ENCODE measurements at regions not wholly inside any gene's neighbourhood (a gene's known extent, or its start where the extent isn't known, plus 50 kb on each side); places are given as distances from the start of the nearest gene placed in this dataset.
"Not testable (repeated sequence)": the region's sequence is repeated elsewhere in the genome, so short reads cannot be mapped to it uniquely, and the experiment has no call there.

DNA sequence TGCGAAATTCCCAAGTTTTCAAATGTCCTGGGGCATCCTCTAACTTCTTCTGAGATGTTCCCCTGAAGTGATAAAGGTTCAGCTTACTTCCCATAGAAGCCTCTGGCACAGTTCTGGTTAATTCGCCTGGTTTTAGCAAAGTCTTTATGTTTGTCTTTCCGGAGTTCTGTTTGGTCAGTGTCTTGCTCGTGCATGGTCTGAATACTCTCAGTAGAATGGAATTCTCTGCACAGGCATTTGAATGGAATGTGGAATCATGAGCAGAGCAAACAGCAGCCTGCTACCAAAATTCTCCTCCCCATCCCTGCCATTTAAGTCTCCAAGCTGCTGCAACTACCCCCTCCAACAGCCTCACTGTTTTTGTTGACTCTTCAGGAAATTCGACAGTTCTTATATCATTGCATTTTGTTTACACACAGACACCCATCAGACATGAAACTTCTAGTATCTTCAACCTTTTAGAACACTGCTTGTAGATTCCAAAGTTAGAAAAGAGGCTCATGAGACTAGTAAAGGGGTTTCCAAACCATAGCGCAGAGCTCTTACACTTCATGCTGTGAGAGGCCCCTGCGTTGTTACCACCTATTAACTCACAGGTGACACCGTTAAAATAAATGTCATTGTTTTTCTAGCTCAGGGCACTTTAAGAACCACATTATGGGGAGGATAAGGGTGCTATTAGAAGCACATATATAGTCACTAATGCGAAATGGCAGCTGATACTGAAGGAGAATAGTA lies 129.7 kb downstream of the PLCE1 start:
- Histone ChIP-seq H3K4me3 (ENCODE audit: low read length) (no peak overlapping the region), H3K36me3 (ENCODE audit: control insufficient read depth, insufficient read depth, low read length) (no peaks in the 10 kb centered on the region), H3K27me3 (ENCODE audit: control insufficient read depth, insufficient read depth, low read length) (no peaks in the 10 kb centered on the region), H3K27ac (ENCODE audit: low read length) (peak overlapping the region; percentile 21), H3K4me1 (ENCODE audit: control insufficient read depth, insufficient read depth, low read length) (no peaks in the 10 kb centered on the region), H3K9me3 (ENCODE audit: control insufficient read depth, low read depth, low read length) (no peaks in the 10 kb centered on the region)
- WGBS (ENCODE audit: insufficient coverage, low lambda C conversion rate), result 83% methylated on average over 1 of the region's 9 CpGs
- peak; percentile 16 to 27 for DNase-seq

- not testable (repeated sequence) for H3K27me3 ChIP-seq (ENCODE audit: control insufficient read depth, insufficient read depth, low read length); H3K27ac ChIP-seq (ENCODE audit: low read length); H3K4me3 ChIP-seq (ENCODE audit: low read length); H3K4me1 ChIP-seq (ENCODE audit: control insufficient read depth, insufficient read depth, low read length); DNase-seq; H3K36me3 ChIP-seq (ENCODE audit: control insufficient read depth, insufficient read depth, low read length); H3K9me3 ChIP-seq (ENCODE audit: control insufficient read depth, low read depth, low read length)
- WGBS (ENCODE audit: insufficient coverage, low lambda C conversion rate), result no CpG with 5 or more reads among the region's 2 CpGs
Observed at GRCh38 chr10:94124147-94124546, 130.4 kb downstream of the PLCE1 start.

- no CpG with 5 or more reads among the region's 8 CpGs for WGBS (ENCODE audit: insufficient coverage, low lambda C conversion rate)
- not testable (repeated sequence) for DNase-seq; H3K4me3 ChIP-seq (ENCODE audit: low read length); H3K9me3 ChIP-seq (ENCODE audit: control insufficient read depth, low read depth, low read length); H3K36me3 ChIP-seq (ENCODE audit: control insufficient read depth, insufficient read depth, low read length); H3K27ac ChIP-seq (ENCODE audit: low read length); H3K27me3 ChIP-seq (ENCODE audit: control insufficient read depth, insufficient read depth, low read length); H3K4me1 ChIP-seq (ENCODE audit: control insufficient read depth, insufficient read depth, low read length)
Observed at GRCh38 chr10:94125268-94125667, 131.5 kb downstream of the PLCE1 start.

GRCh38 chr10:94125856-94126255 lies 132.1 kb downstream of the PLCE1 start:
- no peak overlapping the region for H3K4me3 ChIP-seq (ENCODE audit: low read length)
- no peak overlapping the region for H3K27ac ChIP-seq (ENCODE audit: low read length)
- no peaks in the 10 kb centered on the region for H3K27me3 ChIP-seq (ENCODE audit: control insufficient read depth, insufficient read depth, low read length)
- H3K4me1 ChIP-seq (ENCODE audit: control insufficient read depth, insufficient read depth, low read length), result no peaks in the 10 kb centered on the region
- no peaks in the 10 kb centered on the region for H3K9me3 ChIP-seq (ENCODE audit: control insufficient read depth, low read depth, low read length)
- DNase-seq, result no peak
- H3K36me3 ChIP-seq (ENCODE audit: control insufficient read depth, insufficient read depth, low read length), result no peaks in the 10 kb centered on the region

- Histone ChIP-seq H3K27ac (ENCODE audit: low read length) (no peak overlapping the region), H3K4me3 (ENCODE audit: low read length) (no peak overlapping the region), H3K36me3 (ENCODE audit: control insufficient read depth, insufficient read depth, low read length) (peaks cover 6% of the 10 kb centered on the region), H3K4me1 (ENCODE audit: control insufficient read depth, insufficient read depth, low read length) (no peaks in the 10 kb centered on the region), H3K9me3 (ENCODE audit: control insufficient read depth, low read depth, low read length) (no peaks in the 10 kb centered on the region), H3K27me3 (ENCODE audit: control insufficient read depth, insufficient read depth, low read length) (no peaks in the 10 kb centered on the region)
- 83% methylated on average over 1 of the region's 2 CpGs for WGBS (ENCODE audit: insufficient coverage, low lambda C conversion rate)
- no peak for DNase-seq
Observed at GRCh38 chr10:94129393-94130130, 135.8 kb downstream of the PLCE1 start.

DNA sequence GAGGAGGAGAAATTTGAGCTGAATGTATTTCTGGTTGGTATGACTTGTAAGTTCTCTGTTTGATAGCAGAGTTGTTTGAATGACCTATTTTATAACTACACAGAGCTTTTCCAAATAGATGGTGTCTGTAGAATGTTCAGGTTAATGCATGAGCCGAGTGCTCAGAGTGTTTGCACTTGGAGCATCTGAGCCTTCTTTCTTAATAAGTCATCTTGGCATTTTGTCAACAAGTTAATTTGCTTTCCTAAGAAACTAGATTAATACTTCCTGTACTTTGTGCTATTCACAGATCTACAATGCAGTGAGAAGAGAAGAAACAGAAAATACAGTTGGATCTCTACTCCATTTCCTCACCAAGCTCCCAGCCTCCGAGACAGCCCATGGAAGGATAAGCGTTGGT lies 138.2 kb downstream of the PLCE1 start:
- Histone ChIP-seq H3K9me3 (ENCODE audit: control insufficient read depth, low read depth, low read length) (no peaks in the 10 kb centered on the region), H3K4me1 (ENCODE audit: control insufficient read depth, insufficient read depth, low read length) (no peaks in the 10 kb centered on the region), H3K27me3 (ENCODE audit: control insufficient read depth, insufficient read depth, low read length) (no peaks in the 10 kb centered on the region), H3K27ac (ENCODE audit: low read length) (no peak overlapping the region), H3K36me3 (ENCODE audit: control insufficient read depth, insufficient read depth, low read length) (peaks cover 10% of the 10 kb centered on the region), H3K4me3 (ENCODE audit: low read length) (no peak overlapping the region)
- WGBS (ENCODE audit: insufficient coverage, low lambda C conversion rate), result no CpG with 5 or more reads among the region's 3 CpGs
- no peak for DNase-seq

- Histone ChIP-seq H3K27ac (ENCODE audit: low read length) (no peak overlapping the region), H3K9me3 (ENCODE audit: control insufficient read depth, low read depth, low read length) (no peaks in the 10 kb centered on the region), H3K4me1 (ENCODE audit: control insufficient read depth, insufficient read depth, low read length) (no peaks in the 10 kb centered on the region), H3K27me3 (ENCODE audit: control insufficient read depth, insufficient read depth, low read length) (no peaks in the 10 kb centered on the region), H3K4me3 (ENCODE audit: low read length) (no peak overlapping the region), H3K36me3 (ENCODE audit: control insufficient read depth, insufficient read depth, low read length) (peaks cover 12% of the 10 kb centered on the region)
- no peak for DNase-seq
Observed at GRCh38 chr10:94133239-94133638, 139.5 kb downstream of the PLCE1 start.

GRCh38 chr10:94137747-94138146 lies 144.0 kb downstream of the PLCE1 start:
- Histone ChIP-seq H3K27me3 (ENCODE audit: control insufficient read depth, insufficient read depth, low read length) (no peaks in the 10 kb centered on the region), H3K9me3 (ENCODE audit: control insufficient read depth, low read depth, low read length) (no peaks in the 10 kb centered on the region)

GRCh38 chr10:94138391-94138790 lies 144.7 kb downstream of the PLCE1 start:
- H3K9me3 ChIP-seq (ENCODE audit: control insufficient read depth, low read depth, low read length), result no peaks in the 10 kb centered on the region
- no peaks in the 10 kb centered on the region for H3K4me1 ChIP-seq (ENCODE audit: control insufficient read depth, insufficient read depth, low read length)
- no CpG with 5 or more reads among the region's 2 CpGs for WGBS (ENCODE audit: insufficient coverage, low lambda C conversion rate)
- peaks cover 13% of the 10 kb centered on the region for H3K36me3 ChIP-seq (ENCODE audit: control insufficient read depth, insufficient read depth, low read length)
- no peak for DNase-seq
- H3K27me3 ChIP-seq (ENCODE audit: control insufficient read depth, insufficient read depth, low read length), result no peaks in the 10 kb centered on the region
- H3K4me3 ChIP-seq (ENCODE audit: low read length), result no peak overlapping the region
- H3K27ac ChIP-seq (ENCODE audit: low read length), result no peak overlapping the region

More at GRCh38 chr10:94137747-94138146, 144.0 kb downstream of the PLCE1 start:
- Histone ChIP-seq H3K27ac (ENCODE audit: low read length) (no peak overlapping the region), H3K36me3 (ENCODE audit: control insufficient read depth, insufficient read depth, low read length) (peaks cover 17% of the 10 kb centered on the region), H3K4me3 (ENCODE audit: low read length) (no peak overlapping the region), H3K4me1 (ENCODE audit: control insufficient read depth, insufficient read depth, low read length) (no peaks in the 10 kb centered on the region)
- no peak for DNase-seq
- WGBS (ENCODE audit: insufficient coverage, low lambda C conversion rate), result no CpG with 5 or more reads among the region's 2 CpGs

GRCh38 chr10:94143261-94143660 lies 149.5 kb downstream of the PLCE1 start:
- DNase-seq, result no peak
- Histone ChIP-seq H3K36me3 (ENCODE audit: control insufficient read depth, insufficient read depth, low read length) (peaks cover 7% of the 10 kb centered on the region), H3K4me3 (ENCODE audit: low read length) (no peak overlapping the region), H3K4me1 (ENCODE audit: control insufficient read depth, insufficient read depth, low read length) (no peaks in the 10 kb centered on the region), H3K9me3 (ENCODE audit: control insufficient read depth, low read depth, low read length) (no peaks in the 10 kb centered on the region), H3K27ac (ENCODE audit: low read length) (no peak overlapping the region), H3K27me3 (ENCODE audit: control insufficient read depth, insufficient read depth, low read length) (no peaks in the 10 kb centered on the region)

DNA sequence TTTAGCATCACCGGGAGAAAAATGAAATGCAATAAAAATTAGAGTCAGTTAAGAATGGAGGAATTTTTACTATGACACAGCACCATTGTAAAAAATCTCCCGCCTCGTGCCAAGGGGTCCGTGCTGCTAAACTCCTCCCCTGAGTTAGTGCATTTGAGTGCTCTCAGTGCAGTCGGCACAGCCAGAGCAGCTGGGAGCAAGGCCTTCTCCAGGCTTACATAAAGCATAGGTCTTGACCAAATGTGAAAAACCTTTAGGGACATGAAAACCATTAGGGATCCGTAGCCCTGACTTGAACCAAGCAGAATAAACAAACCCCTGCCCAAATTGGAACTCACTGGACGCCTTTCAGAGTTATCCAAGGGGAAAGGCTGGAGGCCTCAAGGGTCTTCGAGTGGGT lies 152.6 kb downstream of the PLCE1 start:
- no peak overlapping the region for H3K27ac ChIP-seq (ENCODE audit: low read length)
- H3K4me1 ChIP-seq (ENCODE audit: control insufficient read depth, insufficient read depth, low read length), result no peaks in the 10 kb centered on the region
- H3K9me3 ChIP-seq (ENCODE audit: control insufficient read depth, low read depth, low read length), result no peaks in the 10 kb centered on the region
- WGBS (ENCODE audit: insufficient coverage, low lambda C conversion rate), result 100% methylated on average over 1 of the region's 8 CpGs
- peaks cover 3% of the 10 kb centered on the region for H3K36me3 ChIP-seq (ENCODE audit: control insufficient read depth, insufficient read depth, low read length)
- no peak overlapping the region for H3K4me3 ChIP-seq (ENCODE audit: low read length)
- H3K27me3 ChIP-seq (ENCODE audit: control insufficient read depth, insufficient read depth, low read length), result no peaks in the 10 kb centered on the region
- no peak for DNase-seq
